Iris pigment epithelial cell (primary cell): ENCODE measurements at regions not wholly inside any gene's neighbourhood (a gene's known extent, or its start where the extent isn't known, plus 50 kb on each side); places are given as distances from the start of the nearest gene placed in this dataset.
"Not testable (repeated sequence)": the region's sequence is repeated elsewhere in the genome, so short reads cannot be mapped to it uniquely, and the experiment has no call there.

ENCODE experiments used
- DNase-seq: peaks from one replicate; pipeline ENCODE4 v3.0.0-alpha.2; 2011; ENCODE audit warnings: low read depth

- no peak for DNase-seq
These were observed 103.7 kb upstream of the VWC2 start for GRCh38 chr7:49669692-49670260.

DNA sequence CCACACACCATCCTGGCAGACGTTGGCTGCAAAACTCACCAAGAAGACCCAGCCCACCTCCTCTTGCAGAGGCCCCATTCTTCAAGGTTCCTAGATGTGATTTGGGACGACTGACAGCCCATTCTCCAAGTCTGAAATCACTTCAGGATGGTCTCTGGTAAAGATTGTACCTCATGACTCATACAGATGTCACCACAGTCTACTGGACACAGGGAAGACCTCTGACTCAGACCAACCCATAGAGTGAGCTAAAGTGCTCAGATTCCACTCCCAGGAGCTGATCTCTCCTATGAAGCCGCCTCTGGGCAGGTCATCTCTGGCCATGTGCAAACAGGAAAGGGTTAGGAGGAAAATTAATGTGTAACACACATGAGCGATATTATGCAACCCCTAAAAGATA, 102.4 kb upstream of the VWC2 start:
- no peak for DNase-seq

DNA sequence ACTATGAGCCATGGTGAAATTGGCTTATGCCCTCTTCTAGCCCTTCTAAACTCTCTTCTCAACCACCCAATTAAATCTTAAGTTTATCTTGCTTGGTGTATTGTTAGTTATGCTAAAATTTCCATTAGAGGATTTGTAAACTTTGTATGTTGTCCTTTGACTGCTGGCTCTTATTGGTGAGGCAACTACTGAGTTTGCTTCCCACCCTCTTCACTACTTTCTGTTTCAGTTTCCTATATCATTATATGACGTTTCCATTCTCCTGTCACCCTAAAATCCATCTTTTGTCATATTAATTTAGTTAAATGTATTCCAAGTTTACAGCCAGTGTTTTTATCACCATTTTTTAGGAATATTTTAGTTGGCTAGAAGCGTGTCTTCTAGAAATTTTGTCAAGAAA, 80.9 kb upstream of the VWC2 start:
- DNase-seq: no peak

DNA sequence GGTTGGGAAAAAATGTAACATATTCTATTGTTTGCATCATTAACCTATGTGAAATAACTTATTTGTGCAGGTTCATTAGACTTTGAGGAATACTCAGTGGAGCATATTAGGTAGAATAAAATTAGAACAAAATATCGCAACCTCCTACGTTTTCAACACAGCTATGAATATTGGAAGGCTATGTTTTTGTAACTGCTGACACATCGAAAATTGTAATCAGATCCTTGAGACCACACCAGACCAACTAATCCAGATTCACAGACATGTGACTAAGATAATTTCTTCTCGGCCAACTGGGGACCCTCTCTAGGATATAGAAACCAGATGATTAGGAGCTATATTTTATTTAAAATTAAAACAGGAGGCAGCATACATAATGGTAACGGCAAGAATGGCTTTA, 77.5 kb upstream of the VWC2 start:
- no peak for DNase-seq

GRCh38 chr7:49700841-49701240, 72.6 kb upstream of the VWC2 start:
- DNase-seq: no peak

GRCh38 chr7:49702099-49702498, 71.3 kb upstream of the VWC2 start:
- no peak for DNase-seq

GRCh38 chr7:49703337-49703736, 70.1 kb upstream of the VWC2 start:
- no peak for DNase-seq

DNA sequence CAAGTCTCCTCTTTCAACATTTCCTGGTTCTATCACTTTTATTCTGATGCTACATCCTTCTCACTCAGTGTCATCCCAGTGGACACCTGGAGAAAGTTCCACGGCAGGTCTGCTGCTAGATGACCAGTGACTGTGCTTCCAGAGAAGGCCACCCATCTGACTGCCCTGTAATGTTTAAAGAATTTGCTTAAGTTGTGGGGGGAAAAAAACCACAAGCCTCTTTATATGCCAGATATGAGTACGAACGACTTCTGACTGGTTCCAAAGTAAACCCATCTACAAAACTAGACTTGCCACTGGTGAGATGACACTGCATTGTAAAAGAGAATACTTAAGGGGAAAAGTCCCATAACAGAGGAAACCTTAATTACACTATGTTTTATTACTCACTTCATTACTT, 69.6 kb upstream of the VWC2 start:
- DNase-seq: no peak

DNA sequence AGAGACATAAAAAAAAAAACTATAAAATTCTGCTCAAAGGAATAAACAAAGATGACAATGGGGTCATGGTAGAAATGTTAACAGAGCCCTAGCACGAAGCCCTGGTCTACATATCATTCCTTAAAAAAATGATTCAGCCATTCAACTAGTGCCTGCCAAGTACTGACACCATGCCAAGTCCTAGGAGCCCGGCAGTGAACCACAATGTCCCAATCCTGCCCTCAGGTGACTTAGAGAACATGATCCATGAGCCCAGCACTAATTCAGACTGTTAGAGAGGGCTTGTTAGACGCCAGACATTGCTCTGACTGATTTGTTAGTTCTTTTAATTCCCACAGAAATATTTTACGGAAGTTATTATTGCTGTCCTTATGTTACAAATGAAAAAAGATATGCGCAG, 67.3 kb upstream of the VWC2 start:
- DNase-seq: no peak

GRCh38 chr7:49707891-49708290, 65.5 kb upstream of the VWC2 start:
- no peak for DNase-seq

DNA sequence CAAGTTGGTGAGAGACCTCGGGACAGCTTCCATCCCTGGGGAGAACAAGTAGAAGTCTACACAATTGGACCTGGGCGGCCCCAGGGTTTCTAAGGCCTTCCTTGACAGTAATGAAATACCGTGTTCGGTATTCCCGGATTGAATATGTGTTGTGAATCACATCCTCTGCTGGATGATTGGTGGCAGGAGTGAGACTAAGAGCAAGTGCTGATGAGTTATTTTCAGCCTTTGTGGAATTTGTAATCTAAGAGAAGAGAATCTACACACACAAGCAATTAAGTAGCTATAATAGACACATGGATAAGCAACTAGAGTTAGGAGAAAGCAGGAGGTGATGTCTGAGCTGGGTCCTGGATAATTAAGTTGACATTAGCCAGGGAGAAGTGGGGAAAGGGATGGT, 64.8 kb upstream of the VWC2 start:
- DNase-seq: no peak

GRCh38 chr7:49711072-49711723, 62.2 kb upstream of the VWC2 start:
- not testable (repeated sequence) for DNase-seq

- DNase-seq: no peak
These were observed 59.3 kb upstream of the VWC2 start for GRCh38 chr7:49714182-49714581.

- DNase-seq: no peak
These were observed 58.0 kb upstream of the VWC2 start for GRCh38 chr7:49715486-49715885.

GRCh38 chr7:49717547-49717946, 55.9 kb upstream of the VWC2 start:
- no peak for DNase-seq

DNA sequence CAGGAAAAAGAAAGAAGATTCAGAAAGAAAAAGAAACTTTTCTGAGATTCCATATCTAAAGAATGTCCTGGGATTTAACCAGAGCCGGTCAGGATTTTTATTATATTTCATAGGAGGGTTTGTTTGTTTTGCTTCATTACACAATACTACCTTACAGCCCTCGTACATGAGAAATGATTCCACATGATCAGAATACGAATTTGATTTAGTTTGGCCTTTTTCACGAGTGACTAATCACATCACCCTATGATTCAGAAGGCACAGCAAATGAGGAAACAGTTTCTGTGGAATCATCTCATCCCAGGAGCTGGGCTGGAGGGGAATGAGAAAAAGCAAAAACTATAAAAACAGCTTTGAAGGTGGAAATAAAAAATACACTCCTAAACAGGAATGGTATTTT, 54.7 kb upstream of the VWC2 start:
- DNase-seq: no peak

DNA sequence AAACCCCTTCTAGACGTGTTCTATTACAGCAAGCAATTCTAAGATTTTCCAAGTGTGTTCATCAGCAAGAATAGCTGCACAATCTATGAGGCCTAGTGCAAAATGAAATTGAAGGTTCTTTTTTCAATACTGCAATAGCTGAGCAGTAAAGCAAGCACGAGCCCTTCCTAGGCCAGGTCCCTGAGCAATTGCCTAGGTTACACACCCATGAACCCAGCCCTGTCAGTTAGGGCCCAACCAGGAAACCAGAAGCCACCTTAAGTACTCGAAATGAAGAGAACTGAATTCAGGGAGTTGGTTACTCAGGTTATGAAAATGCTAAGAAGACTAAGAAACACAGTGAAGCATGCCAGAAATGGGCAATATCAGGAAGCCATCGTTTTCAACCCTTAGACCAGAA, 52.0 kb upstream of the VWC2 start:
- no peak for DNase-seq
